Thyroid gland (tissue), 4 donors: ENCODE measurements at regions not wholly inside any gene's neighbourhood (a gene's known extent, or its start where the extent isn't known, plus 50 kb on each side); places are given as distances from the start of the nearest gene placed in this dataset.

Source experiments
- DNase-seq, 2 donors: peaks; one replicate each; pipeline ENCODE4 v3.0.0-alpha.2; 2019
- H3K27ac ChIP-seq, 3 donors: fragments of 200-600 bp; sonication (generic); 1 replicate in 2 of 3; 2 replicates in 1 of 3; pipeline ENCODE4 v1.5.1; 2016 to 2019; ENCODE audit warnings: mild to moderate bottlenecking in 1 of 3, moderate library complexity in 1 of 3
- H3K27me3 ChIP-seq: fragments of 200-600 bp; sonication (generic); one replicate; pipeline ENCODE4 v1.5.1; 2019
- H3K36me3 ChIP-seq, 2 donors: fragments of 200-600 bp; sonication (generic); one replicate each; pipeline ENCODE4 v1.5.1; 2016 to 2019
- H3K4me1 ChIP-seq, 2 donors: fragments of 200-600 bp; sonication (generic); one replicate each; pipeline ENCODE4 v1.5.1; 2017 to 2019
- H3K4me3 ChIP-seq, 3 donors: fragments of 200-600 bp; sonication (generic); replicated peaks in 1 of 3; 1 replicate in 2 of 3; 2 replicates in 1 of 3; pipeline ENCODE4 v1.5.1; 2016; ENCODE audit warnings: mild to moderate bottlenecking in 1 of 3
- H3K9me3 ChIP-seq: fragments of 200-600 bp; sonication (generic); one replicate; pipeline ENCODE4 v1.5.1; 2017
- POLR2A ChIP-seq, 2 donors: fragments of 450-650 bp; IDR thresholded peaks; one replicate each; pipeline ENCODE4 v1.6.1; 2017; ENCODE audit warnings: antibody characterized with exemption in 2 of 2, mild to moderate bottlenecking in 2 of 2, moderate library complexity in 1 of 2
- WGBS, 2 donors: methylation state at CpG; one replicate each; pipeline ENCODE4 v1.1.5; 2017; 5-methylcytosine and 5-hydroxymethylcytosine counted together
- intact Hi-C: fragments of 100-400 bp; cut with DNase I; formaldehyde crosslinking; loops from one replicate; pipeline ENCODE4 v1.15.1; 2023
- TF ChIP-seq, protein P1 (sequence below), 6 experiments: fragments of 200-600 bp in 3 of 6; fragments of 450-650 bp in 3 of 6; sonication (generic) in 3 of 6; IDR thresholded peaks; one replicate each; pipeline ENCODE4 v1.5.1; 2016 to 2019; ENCODE audit warnings: antibody characterized with exemption in 6 of 6, mild to moderate bottlenecking in 2 of 6, inconsistent platforms in 1 of 6, moderate library complexity in 1 of 6

DNA sequence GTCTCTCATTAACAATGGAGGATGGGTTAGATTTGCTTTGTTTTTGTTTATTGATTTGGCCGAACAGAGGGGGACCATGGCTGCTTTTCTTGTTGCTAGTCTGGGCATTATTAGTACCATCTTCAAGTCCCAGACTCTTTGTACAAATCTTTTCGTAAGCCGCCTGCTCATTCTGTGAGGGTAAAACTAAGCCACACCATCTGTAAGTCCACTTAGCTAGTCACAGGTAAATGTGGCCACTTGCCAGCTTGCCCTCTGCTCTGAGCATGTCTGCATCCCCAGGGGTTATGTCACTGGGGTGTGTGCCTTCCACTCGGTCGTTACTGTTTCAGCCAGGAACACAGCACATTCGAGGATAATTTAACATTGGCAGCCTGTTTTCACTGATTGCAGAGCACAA lies 85.6 kb downstream of the SMIM21 start:
- intact Hi-C loops = no loop called here
- 78 to 84% methylated on average over 6 of the region's 6 CpGs for WGBS, 2 donors
- DNase-seq = no peak
- Histone ChIP-seq H3K27me3 (no peaks in the 10 kb centered on the region), H3K27ac (no peak overlapping the region), H3K4me3 (no peak overlapping the region), H3K9me3 (no peaks in the 10 kb centered on the region), H3K36me3 (no peaks in the 10 kb centered on the region), H3K4me1 (no peaks in the 10 kb centered on the region)
- TF ChIP-seq POLR2A (IDR thresholded peaks at IDR 0.05) = no peak
- TF ChIP-seq, protein P1, sequence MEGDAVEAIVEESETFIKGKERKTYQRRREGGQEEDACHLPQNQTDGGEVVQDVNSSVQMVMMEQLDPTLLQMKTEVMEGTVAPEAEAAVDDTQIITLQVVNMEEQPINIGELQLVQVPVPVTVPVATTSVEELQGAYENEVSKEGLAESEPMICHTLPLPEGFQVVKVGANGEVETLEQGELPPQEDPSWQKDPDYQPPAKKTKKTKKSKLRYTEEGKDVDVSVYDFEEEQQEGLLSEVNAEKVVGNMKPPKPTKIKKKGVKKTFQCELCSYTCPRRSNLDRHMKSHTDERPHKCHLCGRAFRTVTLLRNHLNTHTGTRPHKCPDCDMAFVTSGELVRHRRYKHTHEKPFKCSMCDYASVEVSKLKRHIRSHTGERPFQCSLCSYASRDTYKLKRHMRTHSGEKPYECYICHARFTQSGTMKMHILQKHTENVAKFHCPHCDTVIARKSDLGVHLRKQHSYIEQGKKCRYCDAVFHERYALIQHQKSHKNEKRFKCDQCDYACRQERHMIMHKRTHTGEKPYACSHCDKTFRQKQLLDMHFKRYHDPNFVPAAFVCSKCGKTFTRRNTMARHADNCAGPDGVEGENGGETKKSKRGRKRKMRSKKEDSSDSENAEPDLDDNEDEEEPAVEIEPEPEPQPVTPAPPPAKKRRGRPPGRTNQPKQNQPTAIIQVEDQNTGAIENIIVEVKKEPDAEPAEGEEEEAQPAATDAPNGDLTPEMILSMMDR (IDR thresholded peaks at IDR 0.05) = no peak

DNA sequence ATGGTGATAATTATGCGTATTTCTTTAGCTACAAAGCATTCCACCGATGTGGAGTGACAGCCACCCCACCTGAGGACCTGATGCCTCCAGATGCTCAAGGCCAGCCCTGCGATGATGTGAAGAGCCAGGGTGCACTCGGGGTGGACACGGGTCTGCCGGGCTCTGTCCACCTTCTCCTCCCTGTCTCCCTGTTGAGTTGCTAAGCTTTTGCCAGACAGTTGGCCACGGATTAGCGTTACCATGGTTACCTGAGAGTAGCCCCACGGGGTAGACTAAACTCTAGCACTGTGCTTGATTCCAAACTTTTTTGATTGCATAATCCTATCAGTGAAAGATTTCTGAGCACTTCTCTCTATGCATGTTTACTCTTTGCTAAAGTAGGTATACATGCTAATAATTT lies 86.2 kb downstream of the SMIM21 start:
- peak; percentile 6 to 20 for DNase-seq
- Histone ChIP-seq H3K36me3 (no peaks in the 10 kb centered on the region), H3K27me3 (no peaks in the 10 kb centered on the region), H3K27ac (no peak overlapping the region), H3K4me1 (no peaks in the 10 kb centered on the region), H3K4me3 (no peak overlapping the region), H3K9me3 (no peaks in the 10 kb centered on the region)
- 36 to 44% methylated on average over 9 of the region's 9 CpGs for WGBS, 2 donors
- intact Hi-C loops = no loop called here
- TF ChIP-seq, protein P1 (IDR thresholded peaks at IDR 0.05) = no peak
- no peak for TF ChIP-seq POLR2A (IDR thresholded peaks at IDR 0.05)

DNA sequence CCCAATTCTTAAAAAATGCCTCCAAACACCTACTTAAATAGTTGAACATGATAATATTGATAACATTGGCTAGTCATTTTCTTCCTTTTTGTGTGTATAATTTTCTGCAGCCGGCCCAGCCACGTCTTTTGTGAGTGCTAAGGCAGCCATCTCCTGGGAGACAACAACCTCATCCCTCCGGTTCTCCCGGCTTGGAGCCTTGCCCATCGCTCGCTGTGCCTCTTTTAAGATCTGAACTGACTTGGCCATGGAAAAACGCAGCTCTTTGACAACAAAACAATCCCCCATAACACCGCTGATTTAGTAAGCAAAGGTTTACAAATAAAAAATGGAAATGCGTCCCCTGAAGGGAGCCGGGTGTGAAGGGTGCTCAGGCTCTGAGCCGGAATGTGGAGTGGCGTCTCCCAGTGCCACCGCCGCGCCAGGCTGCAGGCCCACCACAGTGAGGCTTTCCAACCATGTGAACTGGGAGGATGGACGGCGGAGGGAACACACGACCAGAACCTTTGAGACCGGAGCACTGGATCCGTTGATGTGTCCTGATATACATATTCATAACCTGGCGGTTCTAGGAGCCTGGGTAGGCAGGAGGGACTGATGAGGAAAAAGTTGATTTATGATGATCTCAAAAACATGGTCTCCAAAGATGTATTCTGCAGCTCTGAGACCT lies 87.4 kb downstream of the SMIM21 start:
- WGBS, 2 donors = 92 to 95% methylated on average over 21 of the region's 21 CpGs
- no peak for DNase-seq
- TF ChIP-seq, protein P1 (IDR thresholded peaks at IDR 0.05) = no peak
- TF ChIP-seq POLR2A (IDR thresholded peaks at IDR 0.05) = no peak

More for the DNA sequence above, 87.4 kb downstream of the SMIM21 start:
- Histone ChIP-seq H3K9me3 (no peaks in the 10 kb centered on the region), H3K27ac (no peak overlapping the region), H3K4me3 (no peak overlapping the region), H3K27me3 (no peaks in the 10 kb centered on the region), H3K36me3 (no peaks in the 10 kb centered on the region), H3K4me1 (no peaks in the 10 kb centered on the region)
- intact Hi-C loops = no loop called here
